HEK293 (cell line): ENCODE measurements at regions not wholly inside any gene's neighbourhood (a gene's known extent, or its start where the extent isn't known, plus 50 kb on each side); places are given as distances from the start of the nearest gene placed in this dataset.

Experiments used
- CTCF ChIA-PET: fragments of 350-600 bp; formaldehyde crosslinking; extraction: SDS; loops from one replicate; lab custom pipeline; 2021; ENCODE audit warnings: antibody characterized with exemption; lab: Yijun Ruan, JAX
- POLR2A ChIA-PET: fragments of 300-600 bp; formaldehyde crosslinking; extraction: SDS; loops from one replicate; lab custom pipeline; 2020; ENCODE audit warnings: antibody characterized with exemption, inconsistent platforms; lab: Yijun Ruan, JAX
- H3K27ac ChIP-seq: fragments of 200-500 bp; sonication (Bioruptor generic); 2 replicates; pipeline ENCODE4 v1.5.1; 2014; ENCODE audit warnings: low read depth, low read length, control low read depth, inconsistent platforms; ENCODE audit errors: extremely low read depth
- H3K36me3 ChIP-seq, 2 experiments: fragments of 200-500 bp in 1 of 2; sonication (Bioruptor generic) in 1 of 2; 1 replicate in 1 of 2; 2 replicates in 1 of 2; pipeline ENCODE4 v1.5.1; 2014 to 2017; ENCODE audit warnings: inconsistent platforms in 2 of 2, low read length in 2 of 2; ENCODE audit not compliant: control insufficient read depth in 2 of 2, insufficient read depth in 1 of 2
- H3K4me1 ChIP-seq: fragments of 200-500 bp; sonication (Bioruptor generic); 2 replicates; pipeline ENCODE4 v1.5.1; 2014; ENCODE audit warnings: mild to moderate bottlenecking, low read length, inconsistent platforms; ENCODE audit not compliant: control insufficient read depth, insufficient read depth
- H3K4me3 ChIP-seq: 2 replicates; pipeline ENCODE4 v1.5.1; 2011; ENCODE audit warnings: low read depth, mild to moderate bottlenecking, control low read depth, low read length, moderate library complexity
- H3K9me3 ChIP-seq: fragments of 200-500 bp; sonication (Bioruptor generic); 2 replicates; pipeline ENCODE4 v1.5.1; 2014; ENCODE audit warnings: low read depth, low read length, inconsistent platforms; ENCODE audit not compliant: control insufficient read depth, insufficient read depth
- ATF2 ChIP-seq: fragments of 450-650 bp; formaldehyde crosslinking; IDR thresholded peaks from 2 replicates; pipeline ENCODE4 v1.5.1; 2016; ENCODE audit warnings: missing biosample characterization, missing genetic modification characterization, low read depth
- HIC1 ChIP-seq: fragments of 450-650 bp; formaldehyde crosslinking; IDR thresholded peaks from 2 replicates; pipeline ENCODE4 v1.5.1; 2016; ENCODE audit warnings: missing biosample characterization, missing genetic modification characterization
- HOXA7 ChIP-seq: sonication (generic); formaldehyde crosslinking; IDR thresholded peaks from 2 replicates; pipeline ENCODE4 v1.8.1; 2022; ENCODE audit warnings: missing genetic modification reagents, borderline replicate concordance
- HOXD13 ChIP-seq: sonication (generic); formaldehyde crosslinking; IDR thresholded peaks from 2 replicates; pipeline ENCODE4 v1.8.0; 2022; ENCODE audit warnings: missing genetic modification reagents, borderline replicate concordance
- SP2 ChIP-seq: fragments of 450-650 bp; formaldehyde crosslinking; IDR thresholded peaks from 2 replicates; pipeline ENCODE4 v1.5.1; 2016; ENCODE audit warnings: missing biosample characterization, missing genetic modification characterization
- SP7 ChIP-seq: fragments of 450-650 bp; formaldehyde crosslinking; IDR thresholded peaks from 2 replicates; pipeline ENCODE4 v1.5.1; 2016; ENCODE audit warnings: missing biosample characterization, missing genetic modification characterization
- ZNF133 ChIP-seq: fragments of 450-650 bp; formaldehyde crosslinking; IDR thresholded peaks from 2 replicates; pipeline ENCODE4 v1.5.1; 2016; ENCODE audit warnings: missing biosample characterization, missing genetic modification characterization
- ZNF513 ChIP-seq: fragments of 450-650 bp; IDR thresholded peaks from 2 replicates; pipeline ENCODE4 v1.5.1; 2018; ENCODE audit warnings: missing biosample characterization, missing genetic modification characterization
- ZNF639 ChIP-seq: fragments of 450-650 bp; formaldehyde crosslinking; IDR thresholded peaks from 2 replicates; pipeline ENCODE4 v1.5.1; 2016; ENCODE audit warnings: missing biosample characterization, missing genetic modification characterization
- ZNF660 ChIP-seq: fragments of 450-650 bp; IDR thresholded peaks from 2 replicates; pipeline ENCODE4 v1.5.1; 2018; ENCODE audit warnings: missing biosample characterization, mild to moderate bottlenecking, missing genetic modification characterization
- ZNF677 ChIP-seq: fragments of 450-650 bp; IDR thresholded peaks from 2 replicates; pipeline ENCODE4 v1.5.0; 2018; ENCODE audit warnings: missing biosample characterization, mild to moderate bottlenecking, missing genetic modification characterization, moderate library complexity
- ZNF704 ChIP-seq: fragments of 450-650 bp; formaldehyde crosslinking; IDR thresholded peaks from 2 replicates; pipeline ENCODE4 v1.5.1; 2016; ENCODE audit warnings: missing biosample characterization, missing genetic modification characterization
- ZNF707 ChIP-seq: fragments of 450-650 bp; formaldehyde crosslinking; IDR thresholded peaks from 2 replicates; pipeline ENCODE4 v1.5.1; 2016; ENCODE audit warnings: missing biosample characterization, missing genetic modification characterization
- ZNF776 ChIP-seq: fragments of 450-650 bp; formaldehyde crosslinking; IDR thresholded peaks from 2 replicates; pipeline ENCODE4 v1.5.0; 2017; ENCODE audit warnings: missing biosample characterization, missing genetic modification characterization, borderline replicate concordance
- ZSCAN23 ChIP-seq: fragments of 450-650 bp; formaldehyde crosslinking; IDR thresholded peaks from 2 replicates; pipeline ENCODE4 v1.5.1; 2016; ENCODE audit warnings: missing biosample characterization, missing genetic modification characterization
- ZSCAN4 ChIP-seq: fragments of 450-650 bp; formaldehyde crosslinking; IDR thresholded peaks from 2 replicates; pipeline ENCODE4 v1.5.1; 2017; ENCODE audit warnings: missing biosample characterization, missing genetic modification characterization
- TF ChIP-seq, protein P1 (sequence below): fragments of 450-650 bp; formaldehyde crosslinking; IDR thresholded peaks from 2 replicates; pipeline ENCODE4 v1.5.1; 2016; ENCODE audit warnings: missing biosample characterization, missing genetic modification characterization

GRCh38 chr5:58121391-58121790 lies 338.5 kb downstream of the PLK2 start:
- POLR2A ChIA-PET: no interaction called here
- Histone ChIP-seq H3K27ac (no peak overlapping the region), H3K4me3 (no peak overlapping the region), H3K9me3 (no peaks in the 10 kb centered on the region), H3K36me3 (no peaks in the 10 kb centered on the region)
- CTCF ChIA-PET: interaction anchor here (0.6 to 1.2 kb wide), 4 partner anchors 25 to 823 kb away, joined by 3 read pairs; no protein-coding TSS in a partner anchor
- TF ChIP-seq, protein P1, sequence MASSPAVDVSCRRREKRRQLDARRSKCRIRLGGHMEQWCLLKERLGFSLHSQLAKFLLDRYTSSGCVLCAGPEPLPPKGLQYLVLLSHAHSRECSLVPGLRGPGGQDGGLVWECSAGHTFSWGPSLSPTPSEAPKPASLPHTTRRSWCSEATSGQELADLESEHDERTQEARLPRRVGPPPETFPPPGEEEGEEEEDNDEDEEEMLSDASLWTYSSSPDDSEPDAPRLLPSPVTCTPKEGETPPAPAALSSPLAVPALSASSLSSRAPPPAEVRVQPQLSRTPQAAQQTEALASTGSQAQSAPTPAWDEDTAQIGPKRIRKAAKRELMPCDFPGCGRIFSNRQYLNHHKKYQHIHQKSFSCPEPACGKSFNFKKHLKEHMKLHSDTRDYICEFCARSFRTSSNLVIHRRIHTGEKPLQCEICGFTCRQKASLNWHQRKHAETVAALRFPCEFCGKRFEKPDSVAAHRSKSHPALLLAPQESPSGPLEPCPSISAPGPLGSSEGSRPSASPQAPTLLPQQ (tag by site-specific recombination): no peak
- TF ChIP-seq SP7 (tag by site-specific recombination) (no peak), ZNF677 (tag by site-specific recombination) (no peak), ZNF704 (tag by site-specific recombination) (no peak), SP2 (tag by site-specific recombination) (no peak), ATF2 (no peak), ZSCAN23 (no peak), ZNF133 (tag by site-specific recombination) (no peak), ZSCAN4 (tag by site-specific recombination) (no peak), HOXA7 (no peak), ZNF776 (tag by site-specific recombination) (no peak), HIC1 (no peak), ZNF639 (tag by site-specific recombination) (no peak), ZNF707 (no peak), ZNF513 (tag by site-specific recombination) (no peak), HOXD13 (CRISPR knock-in tag) (no peak), ZNF660 (tag by site-specific recombination) (no peak)
- TF ChIP-seq, all 188 proteins: peak for 0
- peaks cover 4% of the 10 kb centered on the region; the same call in 1 of the 2 replicates for H3K4me1 ChIP-seq
